GM12878 (cell line): ENCODE measurements at regions not wholly inside any gene's neighbourhood (a gene's known extent, or its start where the extent isn't known, plus 50 kb on each side); places are given as distances from the start of the nearest gene placed in this dataset.

Source experiments
- ATF7 ChIP-seq: fragments of 450-650 bp; IDR thresholded peaks from 2 replicates; pipeline ENCODE4 v1.6.1; 2016; ENCODE audit warnings: low read depth, mild to moderate bottlenecking
- EED ChIP-seq: sonication (generic); IDR thresholded peaks from 2 replicates; pipeline ENCODE4 v1.6.1; 2016; ENCODE audit warnings: antibody characterized with exemption, low read depth
- HDAC2 ChIP-seq: fragments of 200-600 bp; sonication (generic); IDR thresholded peaks from 2 replicates; pipeline ENCODE4 v1.6.1; 2017
- IRF4 ChIP-seq: IDR thresholded peaks from 2 replicates; pipeline ENCODE4 v1.6.1; 2011; ENCODE audit warnings: low read depth, low read length
- NBN ChIP-seq: fragments of 450-650 bp; IDR thresholded peaks from 2 replicates; pipeline ENCODE4 v1.6.1; 2016
- RBBP5 ChIP-seq: fragments of 200-600 bp; sonication (generic); conservative IDR thresholded peaks from 2 replicates; pipeline ENCODE4 v1.6.1; 2016
- SMC3 ChIP-seq: IDR thresholded peaks from 2 replicates; pipeline ENCODE4 v1.6.1; 2011; ENCODE audit warnings: low read length, improper control_type of control experiment, borderline replicate concordance
- SRF ChIP-seq, 2 experiments: IDR thresholded peaks; 2 replicates each; pipeline ENCODE4 v1.6.1; 2011; ENCODE audit warnings: low read depth in 2 of 2, low read length in 2 of 2, mild to moderate bottlenecking in 1 of 2, moderate library complexity in 1 of 2
- STAT1 ChIP-seq: fragments of 450-650 bp; conservative IDR thresholded peaks from 2 replicates; pipeline ENCODE4 v1.6.1; 2014; ENCODE audit warnings: antibody characterized with exemption, mild to moderate bottlenecking
- TBL1XR1 ChIP-seq: IDR thresholded peaks from 2 replicates; pipeline ENCODE4 v1.6.1; 2012; ENCODE audit warnings: low read depth, low read length, improper control_type of control experiment
- ZNF592 ChIP-seq: fragments of 450-650 bp; IDR thresholded peaks from 2 replicates; pipeline ENCODE4 v1.6.1; 2017; ENCODE audit warnings: mild to moderate bottlenecking, moderate library complexity
- TF ChIP-seq, protein P1 (sequence below): fragments of 450-650 bp; IDR thresholded peaks from 2 replicates; pipeline ENCODE4 v1.6.1; 2016; ENCODE audit warnings: mild to moderate bottlenecking, moderate library complexity, borderline replicate concordance
- TF ChIP-seq, protein P2 (sequence below): fragments of 450-650 bp; IDR thresholded peaks from 2 replicates; pipeline ENCODE4 v1.6.1; 2017; ENCODE audit warnings: mild to moderate bottlenecking, moderate library complexity
- TF ChIP-seq, protein P3 (sequence below), 3 experiments: IDR thresholded peaks in 2 of 3; conservative IDR thresholded peaks in 1 of 3; 2 replicates each; pipeline ENCODE4 v1.5.1; 2011; ENCODE audit warnings: low read depth in 3 of 3, low read length in 3 of 3, mild to moderate bottlenecking in 3 of 3, control low read depth in 2 of 3, moderate library complexity in 2 of 3, inconsistent platforms in 1 of 3, mixed read lengths in 1 of 3; ENCODE audit not compliant: control insufficient read depth in 2 of 3, insufficient read depth in 1 of 3; ENCODE audit errors: extremely low read depth in 1 of 3
- TF ChIP-seq, protein P4 (sequence below): IDR thresholded peaks from 2 replicates; pipeline ENCODE4 v1.6.1; 2012; ENCODE audit warnings: low read depth, low read length, improper control_type of control experiment

DNA sequence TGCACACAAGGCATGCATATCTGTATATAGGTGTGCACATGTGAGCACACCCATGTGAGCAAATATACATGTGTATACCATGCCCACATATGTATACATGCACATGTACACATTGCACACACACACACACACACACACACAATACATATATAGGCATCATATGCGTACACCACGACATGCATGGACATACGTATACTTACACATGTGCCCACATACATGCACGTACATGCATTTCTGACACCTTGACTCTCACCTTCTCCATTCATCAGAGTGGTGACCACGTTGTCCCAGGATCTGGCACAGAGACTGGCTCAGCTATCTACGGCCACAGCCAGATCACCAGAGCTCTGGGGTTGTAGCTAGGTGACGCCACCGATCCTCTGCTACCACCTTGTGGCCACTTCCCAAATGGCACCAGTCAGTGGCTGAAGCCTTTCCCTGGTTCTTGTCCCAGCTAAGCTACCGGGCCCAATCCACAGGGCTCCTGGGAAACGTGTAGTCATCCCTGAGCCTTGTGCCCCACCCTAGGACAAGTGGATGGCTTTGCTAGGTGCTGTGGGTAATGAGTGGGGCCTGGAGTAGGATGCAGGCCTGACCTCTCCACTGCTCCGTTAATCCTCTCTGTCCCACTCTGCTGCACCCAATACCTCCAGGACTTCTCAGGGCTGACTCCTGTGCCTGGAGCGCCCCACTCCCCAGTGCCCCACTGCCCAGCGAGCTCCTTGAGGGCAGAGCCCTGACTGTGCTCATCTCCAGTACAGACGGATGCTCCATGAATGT is 194.4 kb downstream of the RGS3 start (continued):
- no peak for TF ChIP-seq NBN
- no peak for TF ChIP-seq SRF (IDR thresholded peaks at IDR 0.05; ENCODE audit: low read depth in 2 of 2, low read length in 2 of 2)
- peak; percentile 37; the same call in 1 of the 2 replicates for TF ChIP-seq ATF7
- TF ChIP-seq, protein P1, sequence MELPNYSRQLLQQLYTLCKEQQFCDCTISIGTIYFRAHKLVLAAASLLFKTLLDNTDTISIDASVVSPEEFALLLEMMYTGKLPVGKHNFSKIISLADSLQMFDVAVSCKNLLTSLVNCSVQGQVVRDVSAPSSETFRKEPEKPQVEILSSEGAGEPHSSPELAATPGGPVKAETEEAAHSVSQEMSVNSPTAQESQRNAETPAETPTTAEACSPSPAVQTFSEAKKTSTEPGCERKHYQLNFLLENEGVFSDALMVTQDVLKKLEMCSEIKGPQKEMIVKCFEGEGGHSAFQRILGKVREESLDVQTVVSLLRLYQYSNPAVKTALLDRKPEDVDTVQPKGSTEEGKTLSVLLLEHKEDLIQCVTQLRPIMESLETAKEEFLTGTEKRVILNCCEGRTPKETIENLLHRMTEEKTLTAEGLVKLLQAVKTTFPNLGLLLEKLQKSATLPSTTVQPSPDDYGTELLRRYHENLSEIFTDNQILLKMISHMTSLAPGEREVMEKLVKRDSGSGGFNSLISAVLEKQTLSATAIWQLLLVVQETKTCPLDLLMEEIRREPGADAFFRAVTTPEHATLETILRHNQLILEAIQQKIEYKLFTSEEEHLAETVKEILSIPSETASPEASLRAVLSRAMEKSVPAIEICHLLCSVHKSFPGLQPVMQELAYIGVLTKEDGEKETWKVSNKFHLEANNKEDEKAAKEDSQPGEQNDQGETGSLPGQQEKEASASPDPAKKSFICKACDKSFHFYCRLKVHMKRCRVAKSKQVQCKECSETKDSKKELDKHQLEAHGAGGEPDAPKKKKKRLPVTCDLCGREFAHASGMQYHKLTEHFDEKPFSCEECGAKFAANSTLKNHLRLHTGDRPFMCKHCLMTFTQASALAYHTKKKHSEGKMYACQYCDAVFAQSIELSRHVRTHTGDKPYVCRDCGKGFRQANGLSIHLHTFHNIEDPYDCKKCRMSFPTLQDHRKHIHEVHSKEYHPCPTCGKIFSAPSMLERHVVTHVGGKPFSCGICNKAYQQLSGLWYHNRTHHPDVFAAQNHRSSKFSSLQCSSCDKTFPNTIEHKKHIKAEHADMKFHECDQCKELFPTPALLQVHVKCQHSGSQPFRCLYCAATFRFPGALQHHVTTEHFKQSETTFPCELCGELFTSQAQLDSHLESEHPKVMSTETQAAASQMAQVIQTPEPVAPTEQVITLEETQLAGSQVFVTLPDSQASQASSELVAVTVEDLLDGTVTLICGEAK = no peak
- 0 out of 2 replicates have a peak, but pooled peaks have one; percentile 24 for TF ChIP-seq ZNF592
- TF ChIP-seq EED = no peak
- no peak for TF ChIP-seq HDAC2
- TF ChIP-seq, protein P2, sequence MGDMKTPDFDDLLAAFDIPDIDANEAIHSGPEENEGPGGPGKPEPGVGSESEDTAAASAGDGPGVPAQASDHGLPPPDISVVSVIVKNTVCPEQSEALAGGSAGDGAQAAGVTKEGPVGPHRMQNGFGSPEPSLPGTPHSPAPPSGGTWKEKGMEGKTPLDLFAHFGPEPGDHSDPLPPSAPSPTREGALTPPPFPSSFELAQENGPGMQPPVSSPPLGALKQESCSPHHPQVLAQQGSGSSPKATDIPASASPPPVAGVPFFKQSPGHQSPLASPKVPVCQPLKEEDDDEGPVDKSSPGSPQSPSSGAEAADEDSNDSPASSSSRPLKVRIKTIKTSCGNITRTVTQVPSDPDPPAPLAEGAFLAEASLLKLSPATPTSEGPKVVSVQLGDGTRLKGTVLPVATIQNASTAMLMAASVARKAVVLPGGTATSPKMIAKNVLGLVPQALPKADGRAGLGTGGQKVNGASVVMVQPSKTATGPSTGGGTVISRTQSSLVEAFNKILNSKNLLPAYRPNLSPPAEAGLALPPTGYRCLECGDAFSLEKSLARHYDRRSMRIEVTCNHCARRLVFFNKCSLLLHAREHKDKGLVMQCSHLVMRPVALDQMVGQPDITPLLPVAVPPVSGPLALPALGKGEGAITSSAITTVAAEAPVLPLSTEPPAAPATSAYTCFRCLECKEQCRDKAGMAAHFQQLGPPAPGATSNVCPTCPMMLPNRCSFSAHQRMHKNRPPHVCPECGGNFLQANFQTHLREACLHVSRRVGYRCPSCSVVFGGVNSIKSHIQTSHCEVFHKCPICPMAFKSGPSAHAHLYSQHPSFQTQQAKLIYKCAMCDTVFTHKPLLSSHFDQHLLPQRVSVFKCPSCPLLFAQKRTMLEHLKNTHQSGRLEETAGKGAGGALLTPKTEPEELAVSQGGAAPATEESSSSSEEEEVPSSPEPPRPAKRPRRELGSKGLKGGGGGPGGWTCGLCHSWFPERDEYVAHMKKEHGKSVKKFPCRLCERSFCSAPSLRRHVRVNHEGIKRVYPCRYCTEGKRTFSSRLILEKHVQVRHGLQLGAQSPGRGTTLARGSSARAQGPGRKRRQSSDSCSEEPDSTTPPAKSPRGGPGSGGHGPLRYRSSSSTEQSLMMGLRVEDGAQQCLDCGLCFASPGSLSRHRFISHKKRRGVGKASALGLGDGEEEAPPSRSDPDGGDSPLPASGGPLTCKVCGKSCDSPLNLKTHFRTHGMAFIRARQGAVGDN = no peak
- peak; percentile 97 for TF ChIP-seq SMC3
- TF ChIP-seq, protein P3, sequence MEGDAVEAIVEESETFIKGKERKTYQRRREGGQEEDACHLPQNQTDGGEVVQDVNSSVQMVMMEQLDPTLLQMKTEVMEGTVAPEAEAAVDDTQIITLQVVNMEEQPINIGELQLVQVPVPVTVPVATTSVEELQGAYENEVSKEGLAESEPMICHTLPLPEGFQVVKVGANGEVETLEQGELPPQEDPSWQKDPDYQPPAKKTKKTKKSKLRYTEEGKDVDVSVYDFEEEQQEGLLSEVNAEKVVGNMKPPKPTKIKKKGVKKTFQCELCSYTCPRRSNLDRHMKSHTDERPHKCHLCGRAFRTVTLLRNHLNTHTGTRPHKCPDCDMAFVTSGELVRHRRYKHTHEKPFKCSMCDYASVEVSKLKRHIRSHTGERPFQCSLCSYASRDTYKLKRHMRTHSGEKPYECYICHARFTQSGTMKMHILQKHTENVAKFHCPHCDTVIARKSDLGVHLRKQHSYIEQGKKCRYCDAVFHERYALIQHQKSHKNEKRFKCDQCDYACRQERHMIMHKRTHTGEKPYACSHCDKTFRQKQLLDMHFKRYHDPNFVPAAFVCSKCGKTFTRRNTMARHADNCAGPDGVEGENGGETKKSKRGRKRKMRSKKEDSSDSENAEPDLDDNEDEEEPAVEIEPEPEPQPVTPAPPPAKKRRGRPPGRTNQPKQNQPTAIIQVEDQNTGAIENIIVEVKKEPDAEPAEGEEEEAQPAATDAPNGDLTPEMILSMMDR (IDR thresholded peaks at IDR 0.05 in 2 of 3, conservative IDR thresholded peaks at IDR 0.05 in 1 of 3; ENCODE audit: control insufficient read depth in 2 of 3, extremely low read depth in 1 of 3, insufficient read depth in 1 of 3, low read depth in 3 of 3, low read length in 3 of 3) = peak; percentile 95 to 98 (median 96)
- TF ChIP-seq TBL1XR1 = no peak
- TF ChIP-seq RBBP5 = no peak
- TF ChIP-seq STAT1 = no peak
- TF ChIP-seq IRF4 = no peak
- TF ChIP-seq, protein P4, sequence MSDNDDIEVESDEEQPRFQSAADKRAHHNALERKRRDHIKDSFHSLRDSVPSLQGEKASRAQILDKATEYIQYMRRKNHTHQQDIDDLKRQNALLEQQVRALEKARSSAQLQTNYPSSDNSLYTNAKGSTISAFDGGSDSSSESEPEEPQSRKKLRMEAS = no peak
